ENCODE measurements at regions not wholly inside any gene's neighbourhood (a gene's known extent, or its start where the extent isn't known, plus 50 kb on each side); places are given as distances from the start of the nearest gene placed in this dataset.
"Not testable (repeated sequence)": the region's sequence is repeated elsewhere in the genome, so short reads cannot be mapped to it uniquely, and the experiment has no call there.

- DNase-seq (ENCODE audit: low read depth in 3 of 3) = no peak
These were observed 106.6 kb upstream of the NUPR2 start for GRCh38 chr7:56222866-56223265.

- DNase-seq (ENCODE audit: low read depth in 3 of 3) = no peak
These were observed 102.8 kb upstream of the NUPR2 start for GRCh38 chr7:56219017-56219416.

GRCh38 chr7:56218510-56218909 lies 102.3 kb upstream of the NUPR2 start:
- DNase-seq (ENCODE audit: low read depth in 3 of 3) = no peak

- DNase-seq (ENCODE audit: low read depth in 3 of 3) = no peak
These were observed 97.4 kb upstream of the NUPR2 start for GRCh38 chr7:56213574-56213973.

GRCh38 chr7:56206420-56206819 lies 90.2 kb upstream of the NUPR2 start:
- DNase-seq (ENCODE audit: low read depth in 3 of 3) = no peak

- no peak for DNase-seq (ENCODE audit: low read depth in 3 of 3)
These were observed 83.4 kb upstream of the NUPR2 start for GRCh38 chr7:56199639-56200038.

GRCh38 chr7:56196195-56196594 lies 80.0 kb upstream of the NUPR2 start:
- not testable (repeated sequence) for DNase-seq (ENCODE audit: low read depth in 3 of 3)

GRCh38 chr7:56188823-56189346 lies 72.7 kb upstream of the NUPR2 start:
- DNase-seq (ENCODE audit: low read depth in 3 of 3) = no peak

- no peak for DNase-seq (ENCODE audit: low read depth in 3 of 3)
These were observed 72.2 kb upstream of the NUPR2 start for GRCh38 chr7:56188376-56188775.

- DNase-seq (ENCODE audit: low read depth in 3 of 3) = no peak
These were observed 64.8 kb upstream of the NUPR2 start for GRCh38 chr7:56181010-56181409.

- DNase-seq (ENCODE audit: low read depth in 3 of 3) = no peak
These were observed 59.6 kb upstream of the NUPR2 start for GRCh38 chr7:56175771-56176170.

GRCh38 chr7:56174875-56175760 lies 58.9 kb upstream of the NUPR2 start:
- no peak for DNase-seq (ENCODE audit: low read depth in 3 of 3)

GRCh38 chr7:56174346-56174874 lies 58.2 kb upstream of the NUPR2 start:
- DNase-seq (ENCODE audit: low read depth in 3 of 3) = no peak

Measured in stimulated activated CD4-positive, alpha-beta T cell treated with anti-CD3 and anti-CD28 coated beads, TNF-alpha, amount 100 ng/mL, for 48 hours (primary cell).